Upper lobe of right lung (tissue), 1 donor: ENCODE measurements at regions not wholly inside any gene's neighbourhood (a gene's known extent, or its start where the extent isn't known, plus 50 kb on each side); places are given as distances from the start of the nearest gene placed in this dataset.

Experiments used
- ATAC-seq: fragments of 200-7000 bp; cut with Tn5 transposase; one replicate; pipeline ENCODE4 v1.9.1; 2020; ENCODE audit warnings: mild to moderate bottlenecking, moderate library complexity
- DNase-seq: peaks from one replicate; pipeline ENCODE4 v3.0.0-alpha.2; 2020
- H3K27ac ChIP-seq: fragments of 200-600 bp; one replicate; pipeline ENCODE4 v1.8.0; 2022
- H3K27me3 ChIP-seq: fragments of 200-600 bp; one replicate; pipeline ENCODE4 v1.8.0; 2022; ENCODE audit warnings: mild to moderate bottlenecking
- H3K36me3 ChIP-seq: fragments of 200-600 bp; one replicate; pipeline ENCODE4 v1.8.0; 2022
- H3K4me1 ChIP-seq: fragments of 200-600 bp; one replicate; pipeline ENCODE4 v1.8.0; 2022
- H3K4me3 ChIP-seq: fragments of 200-600 bp; one replicate; pipeline ENCODE4 v1.8.0; 2022; ENCODE audit warnings: mild to moderate bottlenecking
- H3K9me3 ChIP-seq: fragments of 200-600 bp; one replicate; pipeline ENCODE4 v1.8.0; 2022
- CTCF ChIP-seq: fragments of 200-600 bp; IDR thresholded peaks from one replicate; pipeline ENCODE4 v1.8.0; 2022; ENCODE audit warnings: antibody characterized with exemption
- intact Hi-C: fragments of 100-400 bp; cut with DNase I; formaldehyde crosslinking; loops from one replicate; pipeline ENCODE4 v1.11.0; 2022
- donor health status: DM: no; HTN: yes; CAD: no; lungs with severe emphysema.

GRCh38 chr3:86178095-86178494, 812.9 kb downstream of the VGLL3 start:
- H3K27ac ChIP-seq, result no peak overlapping the region
- H3K9me3 ChIP-seq, result no peaks in the 10 kb centered on the region
- DNase-seq, result no peak
- H3K4me1 ChIP-seq, result no peaks in the 10 kb centered on the region
- intact Hi-C loops, result no loop called here
- no peak overlapping the region for H3K4me3 ChIP-seq
- no peaks in the 10 kb centered on the region for H3K27me3 ChIP-seq
- no peak for ATAC-seq
- no peak for TF ChIP-seq CTCF
- no peaks in the 10 kb centered on the region for H3K36me3 ChIP-seq

- no peak for TF ChIP-seq CTCF
- Histone ChIP-seq H3K9me3 (no peaks in the 10 kb centered on the region), H3K36me3 (no peaks in the 10 kb centered on the region), H3K27me3 (no peaks in the 10 kb centered on the region), H3K4me1 (no peaks in the 10 kb centered on the region), H3K27ac (no peak overlapping the region), H3K4me3 (no peak overlapping the region)
- no peak for DNase-seq
- intact Hi-C loops, result no loop called here
- ATAC-seq, result no peak
Observed at GRCh38 chr3:86176445-86176784, 814.5 kb downstream of the VGLL3 start.

GRCh38 chr3:86175593-86176444, 815.1 kb downstream of the VGLL3 start:
- Histone ChIP-seq H3K4me3 (no peak overlapping the region), H3K4me1 (no peaks in the 10 kb centered on the region), H3K9me3 (no peaks in the 10 kb centered on the region), H3K27me3 (no peaks in the 10 kb centered on the region), H3K27ac (no peak overlapping the region), H3K36me3 (no peaks in the 10 kb centered on the region)
- DNase-seq (no peak), ATAC-seq (peak; percentile 54)
- intact Hi-C loops, result no loop called here
- no peak for TF ChIP-seq CTCF

GRCh38 chr3:86175051-86175536, 815.9 kb downstream of the VGLL3 start:
- Histone ChIP-seq H3K36me3 (no peaks in the 10 kb centered on the region), H3K4me3 (no peak overlapping the region), H3K4me1 (no peaks in the 10 kb centered on the region), H3K9me3 (no peaks in the 10 kb centered on the region), H3K27me3 (no peaks in the 10 kb centered on the region), H3K27ac (no peak overlapping the region)
- no peak for TF ChIP-seq CTCF
- intact Hi-C loops, result no loop called here
- DNase-seq (no peak), ATAC-seq (no peak)

- TF ChIP-seq CTCF, result no peak
- no peaks in the 10 kb centered on the region for H3K27me3 ChIP-seq
Observed at GRCh38 chr3:86173401-86173800, 817.5 kb downstream of the VGLL3 start.

More at GRCh38 chr3:86173401-86173800, 817.5 kb downstream of the VGLL3 start:
- H3K4me1 ChIP-seq, result no peaks in the 10 kb centered on the region
- no peak overlapping the region for H3K27ac ChIP-seq
- no peaks in the 10 kb centered on the region for H3K36me3 ChIP-seq
- no peaks in the 10 kb centered on the region for H3K9me3 ChIP-seq
- DNase-seq (no peak), ATAC-seq (no peak)
- no peak overlapping the region for H3K4me3 ChIP-seq
- intact Hi-C loops, result no loop called here
